ENCODE measurements at regions not wholly inside any gene's neighbourhood (a gene's known extent, or its start where the extent isn't known, plus 50 kb on each side); places are given as distances from the start of the nearest gene placed in this dataset.

DNA sequence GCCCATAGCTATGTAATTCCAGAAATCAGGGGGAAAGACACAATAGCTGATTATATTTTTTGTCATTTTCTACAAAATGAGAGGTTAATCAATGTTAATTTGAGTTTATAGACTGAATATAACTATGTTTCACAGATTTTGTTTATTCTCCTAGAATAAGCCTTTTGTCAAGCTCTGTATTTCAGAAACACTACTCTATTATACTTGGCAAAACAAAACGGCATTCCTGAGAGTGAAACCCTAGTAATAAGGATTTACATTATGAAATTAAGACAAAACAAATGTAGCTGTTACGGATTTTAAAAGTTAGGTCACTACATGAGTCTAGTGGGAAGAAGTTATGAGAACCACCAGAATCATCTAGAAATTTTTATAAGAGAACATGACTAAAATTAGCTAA is 334.2 kb downstream of the KLF12 start:
- Histone ChIP-seq H3K9ac (ENCODE audit: low read length) (no peak overlapping the region), H3K9me2 (ENCODE audit: insufficient read depth, low read length) (no peaks in the 10 kb centered on the region), H3K27ac (ENCODE audit: low read length) (no peak overlapping the region), H2AFZ (ENCODE audit: low read depth, low read length) (no peak overlapping the region), H3K9me3 (ENCODE audit: low read length) (no peaks in the 10 kb centered on the region), H3K4me2 (ENCODE audit: low read length) (no peak overlapping the region), H3K27me3 (ENCODE audit: insufficient read depth, low read depth, low read length) (no peaks in the 10 kb centered on the region), H3K79me2 (replicated peaks; ENCODE audit: insufficient read depth, low read length) (no peaks in the 10 kb centered on the region), H3F3A (ENCODE audit: insufficient read depth, low read length, poor library complexity, severe bottlenecking) (no peaks in the 10 kb centered on the region), H3K36me3 (ENCODE audit: insufficient read depth, low read length) (no peaks in the 10 kb centered on the region), H3K4me3 (ENCODE audit: low read length) (no peak overlapping the region), H4K20me1 (ENCODE audit: insufficient read depth) (no peaks in the 10 kb centered on the region)
- TF ChIP-seq EZH2 (IDR thresholded peaks at IDR 0.05; ENCODE audit: borderline replicate concordance, insufficient read depth, low read length, poor library complexity, severe bottlenecking), result no peak
- TF ChIP-seq EP300 (conservative IDR thresholded peaks at IDR 0.05; ENCODE audit: poor library complexity, severe bottlenecking), result no peak
- TF ChIP-seq, protein P1, sequence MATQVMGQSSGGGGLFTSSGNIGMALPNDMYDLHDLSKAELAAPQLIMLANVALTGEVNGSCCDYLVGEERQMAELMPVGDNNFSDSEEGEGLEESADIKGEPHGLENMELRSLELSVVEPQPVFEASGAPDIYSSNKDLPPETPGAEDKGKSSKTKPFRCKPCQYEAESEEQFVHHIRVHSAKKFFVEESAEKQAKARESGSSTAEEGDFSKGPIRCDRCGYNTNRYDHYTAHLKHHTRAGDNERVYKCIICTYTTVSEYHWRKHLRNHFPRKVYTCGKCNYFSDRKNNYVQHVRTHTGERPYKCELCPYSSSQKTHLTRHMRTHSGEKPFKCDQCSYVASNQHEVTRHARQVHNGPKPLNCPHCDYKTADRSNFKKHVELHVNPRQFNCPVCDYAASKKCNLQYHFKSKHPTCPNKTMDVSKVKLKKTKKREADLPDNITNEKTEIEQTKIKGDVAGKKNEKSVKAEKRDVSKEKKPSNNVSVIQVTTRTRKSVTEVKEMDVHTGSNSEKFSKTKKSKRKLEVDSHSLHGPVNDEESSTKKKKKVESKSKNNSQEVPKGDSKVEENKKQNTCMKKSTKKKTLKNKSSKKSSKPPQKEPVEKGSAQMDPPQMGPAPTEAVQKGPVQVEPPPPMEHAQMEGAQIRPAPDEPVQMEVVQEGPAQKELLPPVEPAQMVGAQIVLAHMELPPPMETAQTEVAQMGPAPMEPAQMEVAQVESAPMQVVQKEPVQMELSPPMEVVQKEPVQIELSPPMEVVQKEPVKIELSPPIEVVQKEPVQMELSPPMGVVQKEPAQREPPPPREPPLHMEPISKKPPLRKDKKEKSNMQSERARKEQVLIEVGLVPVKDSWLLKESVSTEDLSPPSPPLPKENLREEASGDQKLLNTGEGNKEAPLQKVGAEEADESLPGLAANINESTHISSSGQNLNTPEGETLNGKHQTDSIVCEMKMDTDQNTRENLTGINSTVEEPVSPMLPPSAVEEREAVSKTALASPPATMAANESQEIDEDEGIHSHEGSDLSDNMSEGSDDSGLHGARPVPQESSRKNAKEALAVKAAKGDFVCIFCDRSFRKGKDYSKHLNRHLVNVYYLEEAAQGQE (IDR thresholded peaks at IDR 0.05; ENCODE audit: borderline replicate concordance), result no peak
- TF ChIP-seq TAF1 (IDR thresholded peaks at IDR 0.05; ENCODE audit: low read depth), result no peak
- TF ChIP-seq RAD21 (conservative IDR thresholded peaks at IDR 0.05), result no peak
- TF ChIP-seq POLR2AphosphoS5 (IDR thresholded peaks at IDR 0.05), result no peak
- TF ChIP-seq, protein P2, sequence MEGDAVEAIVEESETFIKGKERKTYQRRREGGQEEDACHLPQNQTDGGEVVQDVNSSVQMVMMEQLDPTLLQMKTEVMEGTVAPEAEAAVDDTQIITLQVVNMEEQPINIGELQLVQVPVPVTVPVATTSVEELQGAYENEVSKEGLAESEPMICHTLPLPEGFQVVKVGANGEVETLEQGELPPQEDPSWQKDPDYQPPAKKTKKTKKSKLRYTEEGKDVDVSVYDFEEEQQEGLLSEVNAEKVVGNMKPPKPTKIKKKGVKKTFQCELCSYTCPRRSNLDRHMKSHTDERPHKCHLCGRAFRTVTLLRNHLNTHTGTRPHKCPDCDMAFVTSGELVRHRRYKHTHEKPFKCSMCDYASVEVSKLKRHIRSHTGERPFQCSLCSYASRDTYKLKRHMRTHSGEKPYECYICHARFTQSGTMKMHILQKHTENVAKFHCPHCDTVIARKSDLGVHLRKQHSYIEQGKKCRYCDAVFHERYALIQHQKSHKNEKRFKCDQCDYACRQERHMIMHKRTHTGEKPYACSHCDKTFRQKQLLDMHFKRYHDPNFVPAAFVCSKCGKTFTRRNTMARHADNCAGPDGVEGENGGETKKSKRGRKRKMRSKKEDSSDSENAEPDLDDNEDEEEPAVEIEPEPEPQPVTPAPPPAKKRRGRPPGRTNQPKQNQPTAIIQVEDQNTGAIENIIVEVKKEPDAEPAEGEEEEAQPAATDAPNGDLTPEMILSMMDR (IDR thresholded peaks at IDR 0.05; ENCODE audit: poor library complexity, severe bottlenecking), result no peak
- no peak for TF ChIP-seq MXI1 (conservative IDR thresholded peaks at IDR 0.05; ENCODE audit: poor library complexity, severe bottlenecking)
- no peak for TF ChIP-seq SMC3 (conservative IDR thresholded peaks at IDR 0.05; ENCODE audit: poor library complexity)

DNA sequence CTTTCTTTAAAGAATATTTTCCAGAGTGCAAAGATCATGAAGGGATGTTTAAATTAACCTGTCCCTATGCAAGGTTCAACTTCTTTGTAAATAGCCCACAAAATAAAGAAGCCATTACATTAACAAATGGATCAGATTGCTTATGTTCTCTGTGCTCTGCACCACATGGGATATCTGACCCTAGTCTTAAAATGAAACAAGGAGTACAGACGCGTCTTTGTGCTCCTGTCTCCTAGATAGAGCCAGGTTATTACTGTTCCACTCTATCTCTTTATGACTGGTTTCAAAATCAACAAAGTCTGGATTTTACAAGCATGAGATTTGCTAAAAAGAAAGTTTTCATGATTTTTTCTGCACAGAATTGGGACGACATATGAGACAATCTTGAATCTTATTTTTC is 339.4 kb downstream of the KLF12 start:
- H4K20me1 ChIP-seq (ENCODE audit: insufficient read depth), result no peaks in the 10 kb centered on the region
- H3K27ac ChIP-seq (ENCODE audit: low read length), result no peak overlapping the region
- TF ChIP-seq EZH2 (IDR thresholded peaks at IDR 0.05; ENCODE audit: borderline replicate concordance, insufficient read depth, low read length, poor library complexity, severe bottlenecking), result no peak
- no peaks in the 10 kb centered on the region for H3F3A ChIP-seq (ENCODE audit: insufficient read depth, low read length, poor library complexity, severe bottlenecking)
- H3K36me3 ChIP-seq (ENCODE audit: insufficient read depth, low read length), result no peaks in the 10 kb centered on the region
- H3K9me3 ChIP-seq (ENCODE audit: low read length), result no peaks in the 10 kb centered on the region
- H3K9me2 ChIP-seq (ENCODE audit: insufficient read depth, low read length), result no peaks in the 10 kb centered on the region
- no peaks in the 10 kb centered on the region for H3K27me3 ChIP-seq (ENCODE audit: insufficient read depth, low read depth, low read length)
- no peaks in the 10 kb centered on the region for H3K79me2 ChIP-seq (replicated peaks; ENCODE audit: insufficient read depth, low read length)
- H3K4me3 ChIP-seq (ENCODE audit: low read length), result no peak overlapping the region
- H3K4me2 ChIP-seq (ENCODE audit: low read length), result no peak overlapping the region
- no peak overlapping the region for H2AFZ ChIP-seq (ENCODE audit: low read depth, low read length)
- no peak overlapping the region for H3K9ac ChIP-seq (ENCODE audit: low read length)

DNA sequence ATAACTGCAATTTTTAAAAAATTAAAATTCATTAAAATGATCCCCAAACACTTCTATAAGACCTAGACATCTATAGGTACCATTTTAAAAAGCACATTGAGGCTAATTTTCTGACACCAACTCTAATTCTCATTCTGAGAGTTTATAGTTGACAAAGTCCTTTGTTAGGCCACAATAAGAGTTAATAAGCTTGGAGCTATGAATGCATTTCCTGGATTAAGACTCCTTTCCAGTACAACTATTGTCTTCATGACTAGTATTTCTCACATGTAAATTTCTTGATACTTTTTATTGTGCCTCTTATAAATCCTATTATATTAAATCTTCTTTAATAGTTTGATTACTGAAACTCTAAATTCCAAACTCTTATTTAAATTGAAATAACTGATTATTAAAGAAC is 340.8 kb downstream of the KLF12 start:
- Histone ChIP-seq H3K79me2 (replicated peaks; ENCODE audit: insufficient read depth, low read length) (no peaks in the 10 kb centered on the region), H3K4me3 (ENCODE audit: low read length) (no peak overlapping the region), H3K4me2 (ENCODE audit: low read length) (no peak overlapping the region), H4K20me1 (ENCODE audit: insufficient read depth) (no peaks in the 10 kb centered on the region), H3K36me3 (ENCODE audit: insufficient read depth, low read length) (no peaks in the 10 kb centered on the region), H3K9me3 (ENCODE audit: low read length) (no peaks in the 10 kb centered on the region), H3K9me2 (ENCODE audit: insufficient read depth, low read length) (no peaks in the 10 kb centered on the region), H3F3A (ENCODE audit: insufficient read depth, low read length, poor library complexity, severe bottlenecking) (no peaks in the 10 kb centered on the region), H3K9ac (ENCODE audit: low read length) (no peak overlapping the region), H2AFZ (ENCODE audit: low read depth, low read length) (no peak overlapping the region), H3K27me3 (ENCODE audit: insufficient read depth, low read depth, low read length) (no peaks in the 10 kb centered on the region), H3K27ac (ENCODE audit: low read length) (no peak overlapping the region)
- TF ChIP-seq, protein P1 (IDR thresholded peaks at IDR 0.05; ENCODE audit: borderline replicate concordance), result no peak
- TF ChIP-seq SMC3 (conservative IDR thresholded peaks at IDR 0.05; ENCODE audit: poor library complexity) (no peak), POLR2AphosphoS5 (IDR thresholded peaks at IDR 0.05) (no peak), EZH2 (IDR thresholded peaks at IDR 0.05; ENCODE audit: borderline replicate concordance, insufficient read depth, low read length, poor library complexity, severe bottlenecking) (no peak)

Data from neural cell (in vitro differentiated cells).